ENCODE measurements at regions not wholly inside any gene's neighbourhood (a gene's known extent, or its start where the extent isn't known, plus 50 kb on each side); places are given as distances from the start of the nearest gene placed in this dataset.
"Not testable (repeated sequence)": the region's sequence is repeated elsewhere in the genome, so short reads cannot be mapped to it uniquely, and the experiment has no call there.

DNA sequence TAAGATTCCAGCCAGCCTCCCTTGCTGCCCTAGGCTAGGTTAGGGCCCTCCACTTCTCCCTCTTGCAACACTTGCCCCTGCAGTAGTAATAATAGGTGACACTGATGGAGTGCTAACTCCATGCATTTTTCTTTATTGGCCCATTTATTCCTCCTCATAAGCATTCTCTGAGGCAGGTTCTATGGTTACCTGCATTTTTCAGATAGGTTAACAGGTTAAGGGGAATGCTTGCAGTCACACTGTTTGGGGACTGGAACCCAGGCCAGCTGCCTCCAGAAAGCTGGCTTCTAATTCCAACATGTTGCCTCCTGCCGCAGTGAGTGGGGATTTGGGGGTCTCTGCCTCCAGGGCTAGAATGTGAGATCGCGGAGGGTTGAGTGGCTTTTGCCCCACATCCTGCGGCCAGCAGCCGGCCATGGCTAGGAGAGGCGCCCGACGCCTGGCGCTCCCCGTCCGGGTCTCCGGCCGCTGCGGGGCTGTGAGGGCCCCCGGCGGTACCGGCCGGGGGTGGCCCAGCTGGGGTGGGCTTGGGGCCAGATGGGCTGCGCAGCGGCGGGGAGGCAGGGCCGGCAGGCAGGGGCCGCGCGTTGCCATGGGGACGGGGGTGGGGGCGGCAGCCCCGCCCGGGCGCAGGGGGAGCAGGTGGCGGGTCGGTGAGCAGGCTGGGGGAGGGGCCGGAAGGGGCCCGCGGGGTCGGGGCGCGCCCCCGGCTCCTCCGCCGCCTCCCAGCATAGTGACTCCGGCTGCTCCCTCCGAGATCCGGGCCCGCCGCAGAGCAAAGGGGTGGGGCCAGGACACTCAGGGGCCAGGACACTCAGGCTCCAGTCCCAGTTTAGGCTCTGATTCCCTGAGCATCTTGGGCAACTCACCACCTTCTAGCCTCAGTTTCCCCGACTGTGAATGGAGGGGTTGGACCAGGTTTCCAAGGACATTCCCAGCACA, 68.4 kb upstream of the SSBP3 start:
- intact Hi-C loops (cut with DNase I; ENCODE audit: low total_unique reads): no loop called here
- TF ChIP-seq POLR2A (IDR thresholded peaks at IDR 0.05): no peak
- TF ChIP-seq, protein P1, sequence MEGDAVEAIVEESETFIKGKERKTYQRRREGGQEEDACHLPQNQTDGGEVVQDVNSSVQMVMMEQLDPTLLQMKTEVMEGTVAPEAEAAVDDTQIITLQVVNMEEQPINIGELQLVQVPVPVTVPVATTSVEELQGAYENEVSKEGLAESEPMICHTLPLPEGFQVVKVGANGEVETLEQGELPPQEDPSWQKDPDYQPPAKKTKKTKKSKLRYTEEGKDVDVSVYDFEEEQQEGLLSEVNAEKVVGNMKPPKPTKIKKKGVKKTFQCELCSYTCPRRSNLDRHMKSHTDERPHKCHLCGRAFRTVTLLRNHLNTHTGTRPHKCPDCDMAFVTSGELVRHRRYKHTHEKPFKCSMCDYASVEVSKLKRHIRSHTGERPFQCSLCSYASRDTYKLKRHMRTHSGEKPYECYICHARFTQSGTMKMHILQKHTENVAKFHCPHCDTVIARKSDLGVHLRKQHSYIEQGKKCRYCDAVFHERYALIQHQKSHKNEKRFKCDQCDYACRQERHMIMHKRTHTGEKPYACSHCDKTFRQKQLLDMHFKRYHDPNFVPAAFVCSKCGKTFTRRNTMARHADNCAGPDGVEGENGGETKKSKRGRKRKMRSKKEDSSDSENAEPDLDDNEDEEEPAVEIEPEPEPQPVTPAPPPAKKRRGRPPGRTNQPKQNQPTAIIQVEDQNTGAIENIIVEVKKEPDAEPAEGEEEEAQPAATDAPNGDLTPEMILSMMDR (IDR thresholded peaks at IDR 0.05): no peak
- H3K27me3 ChIP-seq: no peaks in the 10 kb centered on the region
- peak overlapping the region; percentile 0 to 48 for H3K4me3 ChIP-seq
- peak; percentile 45 to 53 for DNase-seq
- H3K9me3 ChIP-seq: no peaks in the 10 kb centered on the region
- H3K4me1 ChIP-seq: peaks cover 0 to 16% of the 10 kb centered on the region in 2 donors
- H3K36me3 ChIP-seq: no peaks in the 10 kb centered on the region
- H3K27ac ChIP-seq: peak overlapping the region; percentile 79 to 82

DNA sequence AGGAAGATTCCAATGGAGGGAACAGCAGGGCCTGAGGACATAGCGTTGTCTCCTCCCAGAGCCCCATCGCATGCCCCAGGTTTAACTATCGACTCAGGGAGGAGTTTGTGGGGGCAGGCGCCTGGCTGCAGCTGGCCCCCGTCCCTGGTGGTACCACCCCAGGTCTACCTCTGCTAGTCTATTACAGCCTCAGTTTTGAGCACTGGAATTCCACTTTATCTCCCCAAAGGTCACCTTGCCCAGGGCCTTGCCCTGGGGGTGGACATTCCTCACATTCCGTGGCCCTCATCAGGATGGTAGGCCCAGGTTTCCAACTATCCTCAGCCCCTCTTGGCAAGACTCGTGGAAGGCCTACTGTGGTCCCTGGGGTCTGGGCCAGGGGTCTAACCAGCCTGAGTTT, 65.4 kb upstream of the SSBP3 start:
- Histone ChIP-seq H3K27ac (no peak overlapping the region), H3K36me3 (no peaks in the 10 kb centered on the region), H3K4me3 (no peak overlapping the region), H3K4me1 (peaks cover 0 to 16% of the 10 kb centered on the region in 2 donors), H3K27me3 (no peaks in the 10 kb centered on the region), H3K9me3 (no peaks in the 10 kb centered on the region)
- TF ChIP-seq, protein P1 (IDR thresholded peaks at IDR 0.05): no peak
- TF ChIP-seq POLR2A (IDR thresholded peaks at IDR 0.05): no peak
- DNase-seq: no peak
- intact Hi-C loops (cut with DNase I; ENCODE audit: low total_unique reads): no loop called here

DNA sequence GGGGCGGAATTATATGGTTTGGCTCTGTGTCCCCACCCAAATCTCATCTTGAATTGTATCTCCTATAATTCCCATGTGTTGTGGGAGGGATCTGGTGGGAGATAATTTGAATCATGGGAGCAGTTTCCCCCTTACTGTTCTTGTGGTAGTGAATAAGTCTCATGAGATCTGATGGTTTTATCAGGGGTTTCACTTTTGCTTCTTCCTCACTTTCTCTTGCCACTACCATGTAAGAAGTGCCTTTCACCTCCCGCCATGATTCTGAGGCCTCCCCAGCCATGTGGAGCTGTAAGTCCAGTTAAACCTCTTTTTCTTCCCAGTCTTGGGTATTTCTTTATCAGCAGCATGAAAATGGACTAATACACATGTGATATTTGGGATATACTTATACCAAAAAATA, 63.2 kb upstream of the SSBP3 start:
- H3K9me3 ChIP-seq; H3K4me3 ChIP-seq; intact Hi-C loops (cut with DNase I; ENCODE audit: low total_unique reads); DNase-seq; H3K27me3 ChIP-seq; H3K36me3 ChIP-seq; H3K27ac ChIP-seq: not testable (repeated sequence)
- peaks cover 0 to 12% of the 10 kb centered on the region in 2 donors for H3K4me1 ChIP-seq

DNA sequence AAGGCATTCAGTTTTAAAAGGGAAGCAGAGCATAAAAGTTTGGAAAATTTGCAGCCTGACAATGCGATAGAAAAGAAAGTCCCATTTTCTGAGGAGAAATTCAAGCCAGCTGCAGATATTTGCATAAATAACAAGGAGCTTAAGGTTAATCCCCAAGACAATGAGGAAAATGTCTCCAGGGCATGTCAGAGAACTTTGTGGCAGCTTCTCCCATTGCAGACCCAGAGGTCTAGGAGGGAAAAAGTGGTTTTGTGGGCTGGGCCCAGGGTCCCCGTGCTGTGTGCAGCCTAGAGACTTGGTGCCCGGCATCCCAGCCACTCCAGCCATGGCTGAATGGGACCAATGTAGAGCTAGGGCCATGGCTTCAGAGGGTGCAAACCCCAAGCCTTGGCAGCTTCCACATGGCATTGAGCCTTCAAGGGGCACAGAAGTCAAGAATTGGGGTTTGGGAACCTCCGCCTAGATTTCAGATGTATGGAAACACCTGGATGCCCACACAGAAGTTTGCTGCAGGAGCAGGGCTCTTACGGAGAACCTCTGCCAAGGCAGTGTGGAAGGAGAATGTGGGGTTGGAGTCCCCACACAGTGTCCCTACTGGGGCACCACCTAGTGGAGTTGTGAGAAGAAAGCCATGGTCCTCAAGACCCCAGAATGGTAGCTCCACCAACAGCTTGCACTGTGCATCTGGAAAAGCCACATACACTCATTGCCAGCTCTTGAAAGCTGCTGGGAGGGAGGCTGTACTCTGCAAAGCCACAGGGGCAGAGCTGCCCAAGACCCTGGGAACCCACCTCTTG, 62.3 kb upstream of the SSBP3 start:
- H3K27me3 ChIP-seq; intact Hi-C loops (cut with DNase I; ENCODE audit: low total_unique reads); H3K4me3 ChIP-seq; H3K9me3 ChIP-seq; H3K27ac ChIP-seq; DNase-seq; H3K36me3 ChIP-seq: not testable (repeated sequence)
- peaks cover 0 to 10% of the 10 kb centered on the region in 2 donors for H3K4me1 ChIP-seq

DNA sequence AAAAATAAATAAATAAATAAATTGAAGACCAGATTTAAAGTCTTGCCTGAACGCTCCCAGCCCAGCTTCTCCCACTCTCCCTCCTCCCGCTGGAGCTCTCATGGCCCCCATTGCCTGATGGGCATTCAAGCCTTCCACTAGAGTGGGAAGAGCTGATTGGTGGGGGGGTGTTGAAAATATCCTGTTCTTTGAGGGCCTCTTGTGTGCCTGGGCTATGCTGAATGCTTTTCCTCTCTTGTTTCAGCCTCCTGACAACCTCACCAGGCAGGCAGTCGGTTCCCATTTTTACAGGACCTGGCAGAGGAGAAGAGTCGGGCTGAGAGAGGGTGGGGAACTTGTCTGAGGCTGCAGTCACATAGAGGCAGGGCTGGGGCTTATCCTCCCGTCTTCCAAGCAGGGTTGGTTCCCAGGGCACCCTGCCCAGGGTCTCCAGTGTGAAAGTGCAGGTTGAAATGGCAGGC, 59.2 kb upstream of the SSBP3 start:
- no peaks in the 10 kb centered on the region for H3K9me3 ChIP-seq
- H3K27me3 ChIP-seq: no peaks in the 10 kb centered on the region
- no peaks in the 10 kb centered on the region for H3K36me3 ChIP-seq
- H3K4me3 ChIP-seq: no peak overlapping the region
- peaks cover 0 to 10% of the 10 kb centered on the region in 2 donors for H3K4me1 ChIP-seq
- peak; percentile 43 to 57 for DNase-seq
- H3K27ac ChIP-seq: peak overlapping the region; percentile 66 to 71
- TF ChIP-seq POLR2A (IDR thresholded peaks at IDR 0.05): no peak
- TF ChIP-seq, protein P1 (IDR thresholded peaks at IDR 0.05): no peak
- intact Hi-C loops (cut with DNase I; ENCODE audit: low total_unique reads): no loop called here
